ENCODE measurements at regions not wholly inside any gene's neighbourhood (a gene's known extent, or its start where the extent isn't known, plus 50 kb on each side); places are given as distances from the start of the nearest gene placed in this dataset.

GRCh38 chr5:111676926-111677415 lies 80.0 kb downstream of the NREP start:
- H3K9me3 ChIP-seq (ENCODE audit: insufficient read depth, low read depth, low read length): no peaks in the 10 kb centered on the region

GRCh38 chr5:111676466-111676865 lies 80.5 kb downstream of the NREP start:
- H3K4ac ChIP-seq (ENCODE audit: low read depth, low read length): no peak overlapping the region
- no peak overlapping the region for H4K12ac ChIP-seq (ENCODE audit: low read depth, low read length)
- H3K23ac ChIP-seq (ENCODE audit: low read length): no peak overlapping the region
- H2BK120ac ChIP-seq (ENCODE audit: insufficient read depth, low read length, poor library complexity): no peak overlapping the region
- no peak for DNase-seq
- no peak overlapping the region for H4K91ac ChIP-seq (ENCODE audit: low read depth, low read length)
- no peak overlapping the region for H3K4me3 ChIP-seq (ENCODE audit: low read depth, low read length)
- no peak overlapping the region for H2AFZ ChIP-seq (ENCODE audit: insufficient read depth, low read length, poor library complexity)
- no peak overlapping the region for H3K14ac ChIP-seq (ENCODE audit: low read length)
- H3K27ac ChIP-seq (ENCODE audit: low read depth, low read length): no peak overlapping the region
- no peak overlapping the region for H3K18ac ChIP-seq (ENCODE audit: low read length)
- no peaks in the 10 kb centered on the region for H3K79me2 ChIP-seq (ENCODE audit: control insufficient read depth, insufficient read depth, low read length, poor library complexity)
- no peak overlapping the region for H3K4me2 ChIP-seq (ENCODE audit: low read length)
- H2AK5ac ChIP-seq (ENCODE audit: low read length): no peak overlapping the region
- no peaks in the 10 kb centered on the region for H3K79me1 ChIP-seq (ENCODE audit: low read length)
- WGBS (ENCODE audit: extremely low coverage, insufficient coverage, insufficient read length): no CpG with 5 or more reads among the region's 1 CpG
- no peaks in the 10 kb centered on the region for H3K9me3 ChIP-seq (ENCODE audit: insufficient read depth, low read depth, low read length)
- no peaks in the 10 kb centered on the region for H3K27me3 ChIP-seq (ENCODE audit: insufficient read depth, low read length)
- peaks cover 0 to 5% of the 10 kb centered on the region in 2 experiments for H3K4me1 ChIP-seq (ENCODE audit: control insufficient read depth in 1 of 2, insufficient read depth in 2 of 2, low read length in 2 of 2)
- no peak overlapping the region for H4K8ac ChIP-seq (ENCODE audit: low read depth, low read length)
- H2BK12ac ChIP-seq (ENCODE audit: low read length): no peak overlapping the region
- H2BK5ac ChIP-seq (ENCODE audit: low read depth, low read length, poor library complexity): no peak overlapping the region
- no peak overlapping the region for H3K9ac ChIP-seq (ENCODE audit: low read length)
- no peaks in the 10 kb centered on the region for H3K36me3 ChIP-seq (ENCODE audit: control insufficient read depth in 1 of 2, insufficient read depth in 2 of 2, low read length in 2 of 2)

More at GRCh38 chr5:111676926-111677415, 80.0 kb downstream of the NREP start:
- no peak overlapping the region for H3K4ac ChIP-seq (ENCODE audit: low read depth, low read length)
- WGBS (ENCODE audit: extremely low coverage, insufficient coverage, insufficient read length): no CpG with 5 or more reads among the region's 3 CpGs
- no peaks in the 10 kb centered on the region for H3K79me1 ChIP-seq (ENCODE audit: low read length)
- DNase-seq: no peak
- no peak overlapping the region for H4K12ac ChIP-seq (ENCODE audit: low read depth, low read length)
- H2BK12ac ChIP-seq (ENCODE audit: low read length): no peak overlapping the region
- no peak overlapping the region for H2BK120ac ChIP-seq (ENCODE audit: insufficient read depth, low read length, poor library complexity)
- H3K27me3 ChIP-seq (ENCODE audit: insufficient read depth, low read length): no peaks in the 10 kb centered on the region
- no peak overlapping the region for H3K14ac ChIP-seq (ENCODE audit: low read length)
- no peak overlapping the region for H3K18ac ChIP-seq (ENCODE audit: low read length)
- no peak overlapping the region for H2AFZ ChIP-seq (ENCODE audit: insufficient read depth, low read length, poor library complexity)
- H2BK5ac ChIP-seq (ENCODE audit: low read depth, low read length, poor library complexity): no peak overlapping the region
- H3K36me3 ChIP-seq (ENCODE audit: control insufficient read depth in 1 of 2, insufficient read depth in 2 of 2, low read length in 2 of 2): no peaks in the 10 kb centered on the region
- H3K79me2 ChIP-seq (ENCODE audit: control insufficient read depth, insufficient read depth, low read length, poor library complexity): no peaks in the 10 kb centered on the region
- peaks cover 0 to 5% of the 10 kb centered on the region in 2 experiments for H3K4me1 ChIP-seq (ENCODE audit: control insufficient read depth in 1 of 2, insufficient read depth in 2 of 2, low read length in 2 of 2)
- H3K4me3 ChIP-seq (ENCODE audit: low read depth, low read length): no peak overlapping the region
- no peak overlapping the region for H3K27ac ChIP-seq (ENCODE audit: low read depth, low read length)
- no peak overlapping the region for H3K23ac ChIP-seq (ENCODE audit: low read length)
- H4K8ac ChIP-seq (ENCODE audit: low read depth, low read length): no peak overlapping the region
- no peak overlapping the region for H3K9ac ChIP-seq (ENCODE audit: low read length)
- H3K4me2 ChIP-seq (ENCODE audit: low read length): no peak overlapping the region
- H2AK5ac ChIP-seq (ENCODE audit: low read length): no peak overlapping the region
- H4K91ac ChIP-seq (ENCODE audit: low read depth, low read length): no peak overlapping the region

- Histone ChIP-seq H3K4ac (ENCODE audit: low read depth, low read length) (no peak overlapping the region), H3K4me2 (ENCODE audit: low read length) (no peak overlapping the region), H3K9me3 (ENCODE audit: insufficient read depth, low read depth, low read length) (no peaks in the 10 kb centered on the region), H3K18ac (ENCODE audit: low read length) (no peak overlapping the region), H2BK12ac (ENCODE audit: low read length) (no peak overlapping the region), H2BK5ac (ENCODE audit: low read depth, low read length, poor library complexity) (no peak overlapping the region), H3K9ac (ENCODE audit: low read length) (no peak overlapping the region), H3K27me3 (ENCODE audit: insufficient read depth, low read length) (no peaks in the 10 kb centered on the region), H4K12ac (ENCODE audit: low read depth, low read length) (no peak overlapping the region), H3K79me2 (ENCODE audit: control insufficient read depth, insufficient read depth, low read length, poor library complexity) (no peaks in the 10 kb centered on the region), H4K91ac (ENCODE audit: low read depth, low read length) (no peak overlapping the region), H2AFZ (ENCODE audit: insufficient read depth, low read length, poor library complexity) (no peak overlapping the region), H3K14ac (ENCODE audit: low read length) (no peak overlapping the region), H3K4me3 (ENCODE audit: low read depth, low read length) (no peak overlapping the region), H3K23ac (ENCODE audit: low read length) (no peak overlapping the region), H4K8ac (ENCODE audit: low read depth, low read length) (no peak overlapping the region), H2BK120ac (ENCODE audit: insufficient read depth, low read length, poor library complexity) (no peak overlapping the region), H3K27ac (ENCODE audit: low read depth, low read length) (no peak overlapping the region), H3K79me1 (ENCODE audit: low read length) (no peaks in the 10 kb centered on the region), H3K4me1 (ENCODE audit: control insufficient read depth in 1 of 2, insufficient read depth in 2 of 2, low read length in 2 of 2) (no peaks in the 10 kb centered on the region), H3K36me3 (ENCODE audit: control insufficient read depth in 1 of 2, insufficient read depth in 2 of 2, low read length in 2 of 2) (no peaks in the 10 kb centered on the region), H2AK5ac (ENCODE audit: low read length) (no peak overlapping the region)
- DNase-seq: no peak
- no CpG with 5 or more reads among the region's 2 CpGs for WGBS (ENCODE audit: extremely low coverage, insufficient coverage, insufficient read length)
These were observed 81.6 kb downstream of the NREP start for GRCh38 chr5:111675201-111675934.

GRCh38 chr5:111673891-111674626 lies 82.9 kb downstream of the NREP start:
- no peak for DNase-seq
- H3K79me2 ChIP-seq (ENCODE audit: control insufficient read depth, insufficient read depth, low read length, poor library complexity): no peaks in the 10 kb centered on the region
- H2BK120ac ChIP-seq (ENCODE audit: insufficient read depth, low read length, poor library complexity): no peak overlapping the region

More at GRCh38 chr5:111673891-111674626, 82.9 kb downstream of the NREP start:
- Histone ChIP-seq H3K4me3 (ENCODE audit: low read depth, low read length) (no peak overlapping the region), H3K4me1 (ENCODE audit: control insufficient read depth in 1 of 2, insufficient read depth in 2 of 2, low read length in 2 of 2) (peaks cover 0 to 4% of the 10 kb centered on the region in 2 experiments), H3K36me3 (ENCODE audit: control insufficient read depth in 1 of 2, insufficient read depth in 2 of 2, low read length in 2 of 2) (no peaks in the 10 kb centered on the region), H2AFZ (ENCODE audit: insufficient read depth, low read length, poor library complexity) (no peak overlapping the region), H3K9ac (ENCODE audit: low read length) (no peak overlapping the region), H3K4me2 (ENCODE audit: low read length) (no peak overlapping the region), H3K4ac (ENCODE audit: low read depth, low read length) (no peak overlapping the region), H3K23ac (ENCODE audit: low read length) (no peak overlapping the region), H3K27ac (ENCODE audit: low read depth, low read length) (no peak overlapping the region), H3K27me3 (ENCODE audit: insufficient read depth, low read length) (no peaks in the 10 kb centered on the region), H3K9me3 (ENCODE audit: insufficient read depth, low read depth, low read length) (no peaks in the 10 kb centered on the region), H4K91ac (ENCODE audit: low read depth, low read length) (no peak overlapping the region), H2BK12ac (ENCODE audit: low read length) (no peak overlapping the region), H3K14ac (ENCODE audit: low read length) (no peak overlapping the region), H2AK5ac (ENCODE audit: low read length) (no peak overlapping the region), H2BK5ac (ENCODE audit: low read depth, low read length, poor library complexity) (no peak overlapping the region), H3K79me1 (ENCODE audit: low read length) (no peaks in the 10 kb centered on the region), H4K8ac (ENCODE audit: low read depth, low read length) (no peak overlapping the region), H4K12ac (ENCODE audit: low read depth, low read length) (no peak overlapping the region), H3K18ac (ENCODE audit: low read length) (no peak overlapping the region)
- no CpG with 5 or more reads among the region's 10 CpGs for WGBS (ENCODE audit: extremely low coverage, insufficient coverage, insufficient read length)
